ENCODE measurements at regions not wholly inside any gene's neighbourhood (a gene's known extent, or its start where the extent isn't known, plus 50 kb on each side); places are given as distances from the start of the nearest gene placed in this dataset.
A peak's percentile ranks its signal among the peaks of the same experiment; 100 is the strongest.

GRCh38 chr17:72301887-72302286 is 181.1 kb downstream of the SOX9 start:
- DNase-seq (ENCODE audit: low read depth), result no peak

- no peak for DNase-seq (ENCODE audit: low read depth)
Measured at GRCh38 chr17:72302735-72303134, 181.9 kb downstream of the SOX9 start.

GRCh38 chr17:72303787-72304733 is 183.2 kb downstream of the SOX9 start:
- no peak for DNase-seq (ENCODE audit: low read depth)

- DNase-seq (ENCODE audit: low read depth), result no peak
Measured at GRCh38 chr17:72304859-72305258, 184.0 kb downstream of the SOX9 start.

DNA sequence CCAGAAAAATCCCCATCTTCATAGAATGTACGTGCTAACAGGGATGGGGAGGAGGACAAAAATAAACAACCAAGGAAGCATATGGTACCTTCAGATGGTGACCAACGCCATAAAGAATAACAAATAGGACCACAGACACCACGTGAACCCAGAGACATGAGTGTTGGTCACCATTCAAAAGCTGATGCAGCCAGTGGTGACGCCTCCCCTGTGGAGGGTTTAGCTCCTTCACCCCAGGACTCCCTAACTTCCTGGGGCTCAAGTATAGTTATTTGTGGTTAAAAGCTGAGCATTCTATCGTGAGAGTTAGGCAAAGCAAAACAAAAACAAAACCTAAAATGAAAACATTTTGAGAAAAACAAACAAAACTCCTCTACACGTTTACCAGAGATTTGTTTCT is 184.7 kb downstream of the SOX9 start:
- DNase-seq (ENCODE audit: low read depth), result no peak

GRCh38 chr17:72306037-72306436 is 185.2 kb downstream of the SOX9 start:
- DNase-seq (ENCODE audit: low read depth), result no peak

DNA sequence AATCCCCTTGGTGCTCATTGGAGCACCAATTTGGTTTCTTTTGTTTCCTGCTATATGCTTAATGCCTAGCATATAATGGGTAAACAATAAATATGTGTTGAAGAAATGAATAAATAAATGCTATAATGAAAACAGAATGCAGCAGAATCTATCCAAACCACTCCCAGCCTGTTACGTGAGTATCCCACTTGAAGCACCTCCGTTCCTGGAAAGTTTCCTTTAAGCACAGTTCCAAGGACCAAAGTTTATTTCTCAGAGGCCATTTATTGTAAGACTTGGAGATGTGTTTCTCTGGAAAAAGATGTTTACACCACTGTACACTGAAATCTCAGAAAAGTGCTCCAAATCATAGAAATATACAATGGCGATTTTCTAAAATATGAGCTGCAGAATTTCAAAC is 187.0 kb downstream of the SOX9 start:
- peak; percentile 59 for DNase-seq (ENCODE audit: low read depth)

GRCh38 chr17:72308744-72309385 is 188.0 kb downstream of the SOX9 start:
- DNase-seq (ENCODE audit: low read depth), result no peak

DNA sequence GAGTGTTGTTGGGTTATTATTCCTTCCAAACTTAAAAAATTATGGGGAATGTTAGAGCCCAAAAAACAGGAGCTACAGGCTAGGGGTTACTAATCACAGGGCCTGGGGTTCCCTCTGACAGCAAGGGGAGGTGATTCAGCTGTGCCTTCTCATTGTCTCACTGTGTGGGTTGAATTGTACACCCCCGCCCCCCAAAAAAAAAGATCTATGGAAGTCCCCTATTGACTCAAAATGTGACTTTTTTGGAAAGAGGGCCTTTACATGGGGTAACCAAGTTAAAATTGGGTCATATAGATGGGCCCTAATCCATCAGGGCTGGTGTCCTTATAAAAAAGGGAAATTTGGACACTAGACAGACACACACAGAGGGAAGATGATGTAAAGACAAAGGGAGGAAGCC is 190.2 kb downstream of the SOX9 start:
- DNase-seq (ENCODE audit: low read depth), result no peak

DNA sequence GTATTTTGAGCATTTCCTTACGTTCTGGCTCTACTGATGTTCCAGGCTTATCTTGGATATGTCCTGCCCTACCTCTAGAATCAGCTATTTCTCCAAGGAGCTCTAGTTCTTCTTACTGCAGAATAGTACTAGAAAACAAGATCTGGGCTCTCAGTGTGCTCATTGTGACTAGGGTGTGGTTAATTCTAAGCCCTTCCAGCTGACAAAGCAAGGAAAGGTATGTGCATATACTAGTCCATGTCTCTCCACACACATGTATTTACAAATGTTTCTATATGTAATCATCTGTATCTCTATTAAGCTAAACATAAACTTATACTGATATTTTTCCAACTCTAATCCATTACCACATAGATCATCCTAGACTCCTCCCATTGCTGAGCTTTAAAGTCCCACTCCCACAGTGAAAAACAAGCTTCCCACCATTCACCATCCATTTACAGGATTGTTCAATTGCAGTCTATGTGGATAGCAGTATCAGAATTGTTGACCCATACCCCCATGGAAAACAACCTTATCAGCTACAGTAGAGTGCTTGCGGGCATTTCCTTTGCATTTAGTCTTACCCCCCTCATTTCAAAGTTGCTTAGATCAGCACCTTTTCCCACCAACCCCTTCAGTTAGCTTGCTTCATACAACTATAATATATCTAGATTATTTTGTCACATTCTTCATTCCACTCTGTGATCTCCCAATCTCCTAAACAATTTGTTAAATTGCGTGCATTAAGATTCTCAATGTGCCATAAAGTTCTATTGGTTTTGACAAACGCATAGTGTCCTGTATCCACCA is 194.5 kb downstream of the SOX9 start:
- no peak for DNase-seq (ENCODE audit: low read depth)

DNA sequence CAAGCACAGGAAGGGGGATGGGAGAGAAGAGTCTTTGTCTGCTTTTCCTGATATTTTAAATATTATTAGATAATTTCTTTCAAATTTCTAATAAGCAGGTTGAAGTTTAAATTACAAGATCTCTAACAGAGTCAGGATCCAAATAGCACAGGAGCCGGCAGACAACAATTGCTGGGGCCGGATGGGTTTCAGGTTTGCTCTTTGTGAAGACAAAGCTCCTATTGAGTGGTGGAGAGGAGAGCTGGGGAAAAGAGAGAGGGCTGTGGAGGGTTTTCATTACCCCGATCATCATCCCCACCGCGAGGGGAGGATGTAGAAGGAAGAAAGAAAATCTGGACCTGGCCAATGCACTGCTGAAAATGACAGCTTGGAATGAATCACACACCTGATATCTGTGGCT is 197.3 kb downstream of the SOX9 start:
- no peak for DNase-seq (ENCODE audit: low read depth)

DNA sequence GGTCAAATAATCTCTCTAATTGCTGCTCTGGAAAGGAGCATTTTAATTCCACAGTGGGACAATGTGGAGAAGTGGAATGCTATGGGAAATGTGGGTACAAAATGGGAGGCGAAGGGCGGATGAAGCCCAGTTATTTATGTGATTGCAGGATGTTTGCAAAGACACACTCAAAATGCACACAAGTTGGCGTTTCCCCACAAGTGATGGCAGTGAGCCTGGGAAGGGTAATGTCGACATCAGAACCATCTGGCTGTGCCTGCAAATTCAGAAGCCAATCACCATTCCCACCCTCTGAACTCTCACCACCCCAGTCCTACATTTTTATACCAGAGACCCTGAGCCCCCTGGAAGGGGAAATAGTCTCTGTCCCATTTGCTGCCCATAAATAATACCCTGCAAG is 201.1 kb downstream of the SOX9 start:
- DNase-seq (ENCODE audit: low read depth), result no peak

GRCh38 chr17:72332367-72332766 is 211.5 kb downstream of the SOX9 start:
- no peak for DNase-seq (ENCODE audit: low read depth)

- no peak for DNase-seq (ENCODE audit: low read depth)
Measured at GRCh38 chr17:72333570-72333969, 212.8 kb downstream of the SOX9 start.

DNA sequence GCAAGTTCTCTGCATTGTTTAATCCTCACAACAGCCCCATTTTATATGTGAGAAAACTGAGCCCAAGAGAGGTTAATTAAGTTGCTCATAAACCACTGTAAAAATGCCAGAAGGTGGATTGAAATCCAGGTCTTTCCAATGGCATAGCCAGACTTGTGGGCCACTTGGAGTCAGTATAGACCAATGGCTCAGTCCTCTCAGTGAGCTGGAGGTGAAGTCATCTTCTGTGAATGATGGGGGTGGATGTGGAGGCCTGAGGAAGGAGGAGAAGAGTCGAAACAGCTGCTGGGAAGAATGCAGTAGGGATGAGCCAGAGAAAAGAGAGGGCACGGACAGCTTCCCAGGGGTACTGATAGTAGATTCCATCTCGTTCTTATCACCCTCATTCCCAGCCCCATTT is 213.4 kb downstream of the SOX9 start:
- DNase-seq (ENCODE audit: low read depth), result no peak

GRCh38 chr17:72336026-72336803 is 215.4 kb downstream of the SOX9 start:
- DNase-seq (ENCODE audit: low read depth), result no peak

DNA sequence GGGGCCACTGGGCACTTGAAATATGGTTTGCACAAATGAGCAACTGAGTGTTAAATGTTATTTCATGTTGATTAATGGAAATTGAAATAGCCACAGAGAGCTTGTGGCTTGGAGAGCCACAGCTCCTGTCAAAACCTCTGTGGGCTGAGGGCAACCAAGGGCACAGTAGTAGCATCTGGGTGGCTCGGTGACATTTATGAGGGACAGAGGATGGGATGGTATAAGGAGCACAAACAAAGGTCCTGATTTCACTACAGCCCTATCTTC is 215.9 kb downstream of the SOX9 start:
- DNase-seq (ENCODE audit: low read depth), result no peak

- DNase-seq (ENCODE audit: low read depth), result no peak
Measured at GRCh38 chr17:72338304-72338703, 217.5 kb downstream of the SOX9 start.

- no peak for DNase-seq (ENCODE audit: low read depth)
Measured at GRCh38 chr17:72338847-72339790, 218.3 kb downstream of the SOX9 start.

DNA sequence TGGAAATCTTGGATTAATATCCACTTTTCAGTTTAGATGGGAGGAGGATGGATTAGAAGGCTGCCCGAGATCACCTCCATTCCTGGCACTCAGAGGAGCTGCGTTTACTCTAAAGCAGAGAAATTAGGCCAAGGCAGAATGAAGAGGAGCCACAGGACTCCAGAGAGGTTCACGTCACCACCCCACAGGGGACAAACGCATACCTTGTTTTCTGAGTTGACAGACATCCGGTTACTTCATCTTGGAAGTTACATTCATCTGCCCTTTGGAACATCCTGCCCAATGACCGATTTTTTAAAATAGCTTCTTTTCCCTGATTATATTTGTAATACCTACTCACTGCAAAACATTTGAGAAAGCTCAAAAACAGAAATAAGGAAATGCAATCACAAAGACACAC is 220.0 kb downstream of the SOX9 start:
- DNase-seq (ENCODE audit: low read depth), result no peak

DNA sequence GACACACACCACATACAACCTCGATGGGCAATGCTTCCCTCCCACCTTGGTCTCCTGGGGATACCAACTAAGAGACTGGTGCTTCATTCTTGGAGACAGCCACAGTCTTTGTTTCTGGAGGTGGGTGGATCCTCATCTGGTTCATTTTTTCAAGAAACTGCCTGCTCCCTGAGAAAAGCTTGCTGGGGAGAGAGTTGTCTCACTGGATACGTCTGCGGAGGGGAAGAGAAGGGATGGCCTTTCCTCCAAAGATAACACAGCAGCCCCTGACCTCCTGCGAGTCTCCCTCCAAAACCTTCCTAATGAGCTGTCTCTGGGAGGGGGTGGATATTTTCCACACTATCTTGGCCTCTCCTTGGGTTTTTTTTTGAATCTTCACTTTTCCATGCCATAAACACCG is 221.2 kb downstream of the SOX9 start:
- DNase-seq (ENCODE audit: low read depth), result no peak

Data from forelimb muscle (tissue), 1 donor.